ENCODE measurements at regions not wholly inside any gene's neighbourhood (a gene's known extent, or its start where the extent isn't known, plus 50 kb on each side); places are given as distances from the start of the nearest gene placed in this dataset.
"Not testable (repeated sequence)": the region's sequence is repeated elsewhere in the genome, so short reads cannot be mapped to it uniquely, and the experiment has no call there.

- no peak for DNase-seq (ENCODE audit: low read depth)
These were observed 50.9 kb upstream of the MITF start for GRCh38 chr3:69688400-69688799.

GRCh38 chr3:69687641-69688040, 51.6 kb upstream of the MITF start:
- DNase-seq (ENCODE audit: low read depth), result no peak

- DNase-seq (ENCODE audit: low read depth), result no peak
These were observed 53.2 kb upstream of the MITF start for GRCh38 chr3:69686056-69686455.

- DNase-seq (ENCODE audit: low read depth), result no peak
These were observed 54.8 kb upstream of the MITF start for GRCh38 chr3:69684309-69684961.

- DNase-seq (ENCODE audit: low read depth), result peak; percentile 43
These were observed 56.0 kb upstream of the MITF start for GRCh38 chr3:69683082-69683806.

GRCh38 chr3:69677456-69677855, 61.8 kb upstream of the MITF start:
- not testable (repeated sequence) for DNase-seq (ENCODE audit: low read depth)

- no peak for DNase-seq (ENCODE audit: low read depth)
These were observed 63.3 kb upstream of the MITF start for GRCh38 chr3:69675786-69676530.

- DNase-seq (ENCODE audit: low read depth), result no peak
These were observed 64.5 kb upstream of the MITF start for GRCh38 chr3:69674752-69675151.

GRCh38 chr3:69671082-69671952, 67.9 kb upstream of the MITF start:
- peak; percentile 31 for DNase-seq (ENCODE audit: low read depth)

GRCh38 chr3:69669070-69669469, 70.2 kb upstream of the MITF start:
- no peak for DNase-seq (ENCODE audit: low read depth)

- DNase-seq (ENCODE audit: low read depth), result no peak
These were observed 74.1 kb upstream of the MITF start for GRCh38 chr3:69665026-69665737.

GRCh38 chr3:69660631-69661030, 78.6 kb upstream of the MITF start:
- no peak for DNase-seq (ENCODE audit: low read depth)

GRCh38 chr3:69659180-69659910, 79.9 kb upstream of the MITF start:
- no peak for DNase-seq (ENCODE audit: low read depth)

- no peak for DNase-seq (ENCODE audit: low read depth)
These were observed 80.6 kb upstream of the MITF start for GRCh38 chr3:69658514-69659140.

- DNase-seq (ENCODE audit: low read depth), result not testable (repeated sequence)
These were observed 82.2 kb upstream of the MITF start for GRCh38 chr3:69657030-69657429.

- DNase-seq (ENCODE audit: low read depth), result no peak
These were observed 87.5 kb upstream of the MITF start for GRCh38 chr3:69651765-69652164.

GRCh38 chr3:69650066-69650419, 89.2 kb upstream of the MITF start:
- peak; percentile 27 for DNase-seq (ENCODE audit: low read depth)

GRCh38 chr3:69649120-69650065, 89.9 kb upstream of the MITF start:
- peak; percentile 20 for DNase-seq (ENCODE audit: low read depth)

- no peak for DNase-seq (ENCODE audit: low read depth)
These were observed 91.1 kb upstream of the MITF start for GRCh38 chr3:69648126-69648525.
